ENCODE measurements at regions not wholly inside any gene's neighbourhood (a gene's known extent, or its start where the extent isn't known, plus 50 kb on each side); places are given as distances from the start of the nearest gene placed in this dataset.

GRCh38 chr16:79765901-79766394, 165.4 kb upstream of the MAF start:
- no peak for TF ChIP-seq EZH2 (IDR thresholded peaks at IDR 0.05; ENCODE audit: low read length, unreplicated experiment)
- TF ChIP-seq, protein P1, sequence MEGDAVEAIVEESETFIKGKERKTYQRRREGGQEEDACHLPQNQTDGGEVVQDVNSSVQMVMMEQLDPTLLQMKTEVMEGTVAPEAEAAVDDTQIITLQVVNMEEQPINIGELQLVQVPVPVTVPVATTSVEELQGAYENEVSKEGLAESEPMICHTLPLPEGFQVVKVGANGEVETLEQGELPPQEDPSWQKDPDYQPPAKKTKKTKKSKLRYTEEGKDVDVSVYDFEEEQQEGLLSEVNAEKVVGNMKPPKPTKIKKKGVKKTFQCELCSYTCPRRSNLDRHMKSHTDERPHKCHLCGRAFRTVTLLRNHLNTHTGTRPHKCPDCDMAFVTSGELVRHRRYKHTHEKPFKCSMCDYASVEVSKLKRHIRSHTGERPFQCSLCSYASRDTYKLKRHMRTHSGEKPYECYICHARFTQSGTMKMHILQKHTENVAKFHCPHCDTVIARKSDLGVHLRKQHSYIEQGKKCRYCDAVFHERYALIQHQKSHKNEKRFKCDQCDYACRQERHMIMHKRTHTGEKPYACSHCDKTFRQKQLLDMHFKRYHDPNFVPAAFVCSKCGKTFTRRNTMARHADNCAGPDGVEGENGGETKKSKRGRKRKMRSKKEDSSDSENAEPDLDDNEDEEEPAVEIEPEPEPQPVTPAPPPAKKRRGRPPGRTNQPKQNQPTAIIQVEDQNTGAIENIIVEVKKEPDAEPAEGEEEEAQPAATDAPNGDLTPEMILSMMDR (conservative IDR thresholded peaks at IDR 0.05; ENCODE audit: low read depth, low read length): no peak
- TF ChIP-seq EZH2phosphoT487 (IDR thresholded peaks at IDR 0.05; ENCODE audit: borderline replicate concordance, low read length): no peak
- H3K9me2 ChIP-seq (replicated peaks; ENCODE audit: low read length): no peaks in the 10 kb centered on the region
- peaks cover 3% of the 10 kb centered on the region; the same call in 1 of the 2 replicates for H3K27me3 ChIP-seq (ENCODE audit: low read length)
- H3K4me1 ChIP-seq (ENCODE audit: insufficient read depth, low read length): no peaks in the 10 kb centered on the region
- no peak for ATAC-seq
- H3K9ac ChIP-seq (ENCODE audit: low read length): no peak overlapping the region
- H3K4me3 ChIP-seq (ENCODE audit: low read length): no peak overlapping the region
- POLR2A ChIA-PET (ENCODE audit: unreplicated experiment): no interaction called here
- BruUV-seq (replicated peaks): no TSS peak
- intact Hi-C loops (cut with micrococcal nuclease): no loop called here
- CTCF ChIA-PET: no interaction called here
- no peaks in the 10 kb centered on the region for H3K36me3 ChIP-seq (ENCODE audit: low read depth, low read length)
- no peak overlapping the region for H3K4me2 ChIP-seq (ENCODE audit: low read length)
- no peaks in the 10 kb centered on the region for H3K79me2 ChIP-seq (ENCODE audit: low read length)
- no peak overlapping the region for H2AFZ ChIP-seq (ENCODE audit: low read length)
- no peaks in the 10 kb centered on the region for H3K9me3 ChIP-seq (ENCODE audit: low read length)
- H4K20me1 ChIP-seq (ENCODE audit: low read length): no peaks in the 10 kb centered on the region
- no peak for DNase-seq
- H3K27ac ChIP-seq (ENCODE audit: low read length): no peak overlapping the region
- H3F3A ChIP-seq (ENCODE audit: low read length, unreplicated experiment): no peaks in the 10 kb centered on the region

GRCh38 chr16:79765431-79765830, 164.9 kb upstream of the MAF start:
- Histone ChIP-seq H3K27me3 (ENCODE audit: low read length) (no peaks in the 10 kb centered on the region), H3K9me2 (replicated peaks; ENCODE audit: low read length) (no peaks in the 10 kb centered on the region), H3K27ac (ENCODE audit: low read length) (no peak overlapping the region), H2AFZ (ENCODE audit: low read length) (no peak overlapping the region), H3K4me1 (ENCODE audit: insufficient read depth, low read length) (no peaks in the 10 kb centered on the region), H3K4me2 (ENCODE audit: low read length) (no peak overlapping the region), H3K79me2 (ENCODE audit: low read length) (no peaks in the 10 kb centered on the region), H3K36me3 (ENCODE audit: low read depth, low read length) (no peaks in the 10 kb centered on the region), H4K20me1 (ENCODE audit: low read length) (no peaks in the 10 kb centered on the region), H3K9ac (ENCODE audit: low read length) (no peak overlapping the region), H3K4me3 (ENCODE audit: low read length) (no peak overlapping the region), H3F3A (ENCODE audit: low read length, unreplicated experiment) (no peaks in the 10 kb centered on the region), H3K9me3 (ENCODE audit: low read length) (no peaks in the 10 kb centered on the region)
- ATAC-seq: no peak
- intact Hi-C loops (cut with micrococcal nuclease): no loop called here
- no peak for TF ChIP-seq EZH2phosphoT487 (IDR thresholded peaks at IDR 0.05; ENCODE audit: borderline replicate concordance, low read length)
- TF ChIP-seq, protein P1 (conservative IDR thresholded peaks at IDR 0.05; ENCODE audit: low read depth, low read length): no peak
- no peak for TF ChIP-seq EZH2 (IDR thresholded peaks at IDR 0.05; ENCODE audit: low read length, unreplicated experiment)
- ChIA-PET POLR2A (ENCODE audit: unreplicated experiment) (no interaction called here), CTCF (no interaction called here)
- DNase-seq: no peak
- BruUV-seq (replicated peaks): no TSS peak

GRCh38 chr16:79764415-79765110, 164.0 kb upstream of the MAF start:
- Histone ChIP-seq H3K4me2 (ENCODE audit: low read length) (no peak overlapping the region), H3K9me2 (replicated peaks; ENCODE audit: low read length) (no peaks in the 10 kb centered on the region), H2AFZ (ENCODE audit: low read length) (no peak overlapping the region), H3K79me2 (ENCODE audit: low read length) (no peaks in the 10 kb centered on the region), H3K36me3 (ENCODE audit: low read depth, low read length) (no peaks in the 10 kb centered on the region), H3F3A (ENCODE audit: low read length, unreplicated experiment) (no peaks in the 10 kb centered on the region), H3K27ac (ENCODE audit: low read length) (no peak overlapping the region), H3K9ac (ENCODE audit: low read length) (no peak overlapping the region), H3K27me3 (ENCODE audit: low read length) (no peaks in the 10 kb centered on the region), H3K4me1 (ENCODE audit: insufficient read depth, low read length) (no peaks in the 10 kb centered on the region), H3K9me3 (ENCODE audit: low read length) (no peaks in the 10 kb centered on the region), H3K4me3 (ENCODE audit: low read length) (no peak overlapping the region), H4K20me1 (ENCODE audit: low read length) (no peaks in the 10 kb centered on the region)
- ChIA-PET CTCF (no interaction called here), POLR2A (ENCODE audit: unreplicated experiment) (no interaction called here)
- intact Hi-C loops (cut with micrococcal nuclease): no loop called here
- DNase-seq (no peak), ATAC-seq (no peak)
- TF ChIP-seq EZH2phosphoT487 (IDR thresholded peaks at IDR 0.05; ENCODE audit: borderline replicate concordance, low read length) (no peak), EZH2 (IDR thresholded peaks at IDR 0.05; ENCODE audit: low read length, unreplicated experiment) (no peak)
- TF ChIP-seq, protein P1 (conservative IDR thresholded peaks at IDR 0.05; ENCODE audit: low read depth, low read length): no peak
- no TSS peak for BruUV-seq (replicated peaks)

Data from PC-3 (cell line).